HUDEP-2 (cell line): ENCODE measurements at regions not wholly inside any gene's neighbourhood (a gene's known extent, or its start where the extent isn't known, plus 50 kb on each side); places are given as distances from the start of the nearest gene placed in this dataset.
"Not testable (repeated sequence)": the region's sequence is repeated elsewhere in the genome, so short reads cannot be mapped to it uniquely, and the experiment has no call there.

Experiments used
- DNase-seq, 76 experiments: peaks; one replicate each; lab custom pipeline; 2025; ENCODE audit not compliant: unreplicated experiment in 76 of 76; lab: John Stamatoyannopoulos, UW

DNA sequence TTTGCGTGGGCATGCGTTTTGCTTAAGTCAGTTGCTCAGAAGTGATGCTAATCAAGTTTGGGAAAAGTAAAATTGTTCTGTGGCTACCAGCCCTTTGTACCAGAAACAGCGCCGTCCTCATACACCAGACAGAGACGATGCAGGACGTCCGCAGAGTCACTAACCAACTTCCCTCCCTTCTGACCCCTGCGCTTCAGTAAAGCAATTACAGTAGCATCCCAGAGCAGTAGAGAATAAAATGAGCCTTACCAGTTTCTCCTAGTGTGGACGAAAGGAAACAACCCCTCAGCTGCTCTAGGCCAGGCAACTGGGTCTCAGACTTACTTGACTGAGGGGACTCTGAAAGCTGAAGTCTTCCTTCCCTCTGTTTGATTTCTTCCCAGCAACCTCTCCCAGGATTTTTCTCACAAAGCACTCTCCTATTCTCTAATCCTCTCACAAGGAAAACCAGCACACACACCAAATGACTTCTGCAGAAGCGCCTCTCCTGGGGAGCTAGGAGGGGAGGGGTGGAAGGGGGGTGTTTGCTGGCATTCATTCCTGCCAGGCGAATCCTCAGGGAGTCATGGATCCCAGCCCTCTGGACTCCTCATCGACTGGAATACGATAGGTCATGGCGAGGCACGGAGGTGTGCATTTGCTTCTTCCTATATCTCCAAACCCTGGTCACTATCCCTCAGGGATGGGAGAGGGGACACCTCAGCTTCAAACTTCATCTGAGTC is 56.0 kb upstream of the MID1 start:
- no peak for DNase-seq

DNA sequence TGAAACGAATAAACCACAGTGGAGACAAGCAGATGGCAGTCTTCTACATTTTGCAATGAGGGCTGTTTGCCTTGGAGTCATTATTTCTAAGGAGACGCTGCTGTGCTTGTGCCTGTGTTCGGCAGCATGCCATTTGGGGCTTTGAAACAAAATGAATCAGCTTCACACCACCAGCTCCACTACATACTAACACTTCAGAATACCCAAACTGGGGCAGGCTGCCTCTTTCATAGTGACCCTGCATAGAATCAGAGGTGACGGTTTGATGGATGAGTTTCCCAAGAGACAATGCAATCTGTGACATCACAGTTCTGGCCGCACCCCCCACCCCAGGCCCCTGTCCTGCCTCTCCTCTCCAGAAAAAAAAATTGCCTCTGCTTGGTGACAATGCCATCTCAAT is 57.1 kb upstream of the MID1 start:
- DNase-seq: no peak

DNA sequence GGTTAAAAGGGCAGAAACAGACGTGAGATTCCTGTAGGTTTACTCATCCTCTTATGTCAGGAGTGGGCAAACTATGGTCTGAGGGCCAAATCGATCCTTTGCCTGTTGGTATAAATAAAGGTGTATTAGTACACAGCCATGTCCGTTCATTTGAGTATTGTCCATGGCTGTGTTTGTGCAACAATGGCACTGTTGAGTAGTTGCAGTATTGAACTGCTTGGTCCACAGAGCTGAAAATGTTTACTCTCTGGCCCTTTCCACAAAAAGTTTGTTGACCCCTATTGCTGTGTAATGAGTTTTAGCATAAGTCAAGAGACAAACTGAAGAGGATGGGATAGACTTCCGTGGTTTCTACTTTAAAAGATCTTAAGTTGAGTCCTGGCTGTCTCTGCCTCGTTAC is 59.0 kb upstream of the MID1 start:
- DNase-seq: no peak

DNA sequence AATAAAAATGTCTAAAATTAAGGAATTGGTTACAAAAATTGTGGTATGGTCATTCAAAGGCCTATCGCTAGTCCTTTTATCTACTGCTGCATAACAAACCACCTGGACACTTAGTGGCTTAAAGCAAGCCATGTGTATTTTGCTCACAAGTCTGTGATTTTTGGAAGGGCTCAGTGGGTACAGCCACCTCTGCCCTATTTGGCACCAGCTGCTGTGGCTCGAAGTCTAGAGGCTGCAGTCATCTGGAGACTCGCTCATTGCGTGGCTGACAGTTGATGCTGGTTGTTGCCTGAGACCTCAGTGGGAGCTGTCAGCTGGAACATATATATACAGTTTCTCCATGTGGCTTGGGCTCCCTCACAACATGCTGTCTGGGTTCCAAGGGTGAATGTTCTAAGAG is 60.8 kb upstream of the MID1 start:
- no peak for DNase-seq

- not testable (repeated sequence) for DNase-seq
Observed at GRCh38 chrX:10683631-10684030, 63.2 kb upstream of the MID1 start.

DNA sequence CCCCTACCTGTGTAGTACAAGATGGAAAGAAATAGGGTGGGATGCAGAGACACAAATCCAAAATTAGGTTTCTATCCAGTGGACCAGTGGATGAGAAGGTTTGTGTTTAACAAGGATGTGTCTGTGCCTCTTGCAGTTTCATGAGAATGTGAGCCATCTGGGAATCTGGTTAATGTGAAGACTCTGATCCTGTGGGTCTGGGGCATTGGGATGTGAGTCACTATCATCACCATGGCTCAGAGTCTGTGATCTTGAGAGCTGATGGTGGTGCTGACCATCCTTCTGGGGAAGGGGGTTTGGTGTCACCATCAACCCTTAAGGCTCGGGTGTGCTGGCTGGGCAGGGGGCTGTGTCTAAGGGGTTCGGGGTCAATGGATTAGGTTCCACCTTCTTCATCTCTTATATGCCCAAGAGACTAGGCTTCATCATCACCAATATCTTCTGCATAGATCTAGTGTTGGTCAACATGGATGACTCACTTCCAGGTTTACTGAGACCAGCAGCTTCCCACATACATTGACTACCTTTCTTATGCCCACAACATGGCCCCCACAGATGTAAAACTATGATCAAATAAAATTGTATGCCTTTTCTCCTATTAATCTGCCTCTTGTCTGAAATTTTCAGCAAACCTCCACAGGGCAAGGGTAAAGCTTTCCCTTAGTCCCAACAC is 65.7 kb upstream of the MID1 start:
- no peak for DNase-seq

DNA sequence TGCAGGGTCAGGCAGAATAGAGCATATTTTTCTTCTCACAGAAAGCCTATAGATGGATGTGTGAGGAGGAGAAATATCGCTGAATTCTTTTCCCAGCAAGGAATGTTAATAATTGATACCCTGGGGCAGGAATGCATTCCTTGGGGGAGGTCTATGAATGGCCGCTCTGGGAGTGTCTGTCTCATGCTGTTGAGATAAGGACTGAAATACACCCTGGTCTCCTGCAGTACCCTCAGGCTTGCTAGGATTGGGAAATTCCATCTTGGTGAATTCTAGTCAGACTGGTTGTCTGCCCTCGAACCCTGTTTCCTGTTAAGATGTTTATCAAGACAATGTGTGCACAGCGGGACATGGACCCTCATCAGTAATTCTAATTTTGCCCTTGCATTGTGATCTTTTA is 71.4 kb upstream of the MID1 start:
- DNase-seq: not testable (repeated sequence)

DNA sequence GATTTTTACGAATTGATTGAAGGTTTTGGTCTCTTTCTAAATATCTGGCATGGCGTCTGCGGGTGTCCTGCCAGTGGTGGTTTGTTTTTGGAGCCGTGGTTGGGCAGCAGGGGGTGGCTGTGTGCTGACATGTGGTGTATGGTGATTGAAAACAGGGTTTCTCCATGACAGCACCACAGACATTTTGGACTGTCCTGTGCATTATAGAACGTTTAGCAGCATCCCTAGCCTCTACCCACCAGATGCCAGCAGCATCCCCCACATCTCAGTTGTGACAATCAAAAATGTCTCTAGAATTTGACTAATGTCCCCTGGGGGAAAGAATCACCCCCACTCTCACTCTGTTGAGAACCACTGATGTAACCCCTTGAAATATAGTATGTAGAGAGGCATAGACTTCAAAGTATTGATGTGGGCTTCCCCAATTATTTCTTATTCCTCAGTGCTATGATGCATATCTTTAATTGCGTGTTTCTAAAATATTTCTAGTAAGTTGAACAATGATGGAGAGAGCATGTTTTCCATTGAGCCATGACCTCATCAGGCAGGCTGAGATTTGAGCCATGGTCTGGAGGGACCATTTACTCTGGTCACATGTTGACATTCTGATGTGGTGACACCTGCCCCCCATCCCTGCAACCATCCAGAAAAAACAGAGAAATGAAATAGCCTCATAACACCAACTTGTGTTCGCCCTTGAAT is 77.4 kb upstream of the MID1 start:
- no peak for DNase-seq

- no peak for DNase-seq
Observed at GRCh38 chrX:10698318-10698640, 77.9 kb upstream of the MID1 start.

- DNase-seq: no peak
Observed at GRCh38 chrX:10702031-10702430, 81.6 kb upstream of the MID1 start.

DNA sequence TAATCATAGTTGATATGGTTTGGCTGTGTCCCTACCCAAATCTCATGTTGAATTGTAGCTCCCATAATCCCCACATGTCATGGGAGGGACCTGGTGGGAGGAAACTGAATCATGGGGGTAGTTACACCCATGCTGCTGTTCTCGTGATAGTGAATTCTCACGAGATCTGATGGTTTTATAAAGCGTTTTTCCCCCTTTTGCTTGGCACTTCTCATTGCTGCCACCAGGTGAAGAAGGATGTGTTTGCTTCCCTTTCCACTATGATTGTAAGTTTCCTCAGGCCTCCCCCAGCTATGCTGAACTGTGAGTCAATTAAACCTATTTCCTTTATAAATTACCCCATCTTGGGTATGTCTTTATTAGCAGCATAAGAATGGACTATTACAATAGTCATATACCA is 86.0 kb upstream of the MID1 start:
- DNase-seq: not testable (repeated sequence)

DNA sequence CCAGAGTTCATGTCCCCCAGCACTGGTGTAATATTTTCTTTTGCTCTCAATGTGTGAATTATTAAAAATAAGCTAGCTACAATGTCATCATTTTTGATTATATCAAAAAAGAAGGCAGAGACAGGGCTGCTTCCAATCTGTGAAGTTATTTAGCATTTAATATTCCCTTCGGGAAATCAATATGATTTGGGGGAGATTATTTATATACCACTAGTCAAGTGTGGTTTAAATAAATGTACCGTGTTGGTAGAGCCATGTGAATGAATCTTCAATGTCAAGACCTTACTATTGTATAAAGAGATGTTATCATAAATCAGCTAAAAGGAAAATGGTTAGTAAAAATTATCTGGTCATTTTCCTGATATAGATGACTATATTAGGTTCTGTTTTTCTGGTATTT is 87.4 kb upstream of the MID1 start:
- DNase-seq: no peak

GRCh38 chrX:10709276-10709675 is 88.9 kb upstream of the MID1 start:
- no peak for DNase-seq

DNA sequence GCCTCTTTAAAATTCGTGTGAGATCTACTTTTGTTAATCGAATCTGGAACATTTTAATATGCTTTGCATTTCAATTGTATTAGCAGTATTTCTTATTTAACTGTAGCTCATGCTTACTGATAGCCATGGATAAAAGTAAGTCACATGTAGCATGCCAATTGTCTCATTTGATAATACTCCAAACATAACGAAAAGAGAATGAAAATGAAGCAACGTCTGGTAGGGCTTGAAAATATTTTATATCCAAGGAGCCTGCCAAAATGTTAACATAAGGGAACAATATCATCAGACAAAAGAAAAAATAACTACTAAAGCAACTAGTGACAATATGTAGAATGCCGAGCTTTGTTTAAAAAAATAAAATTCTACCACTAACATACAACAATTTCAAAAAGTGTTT is 94.1 kb upstream of the MID1 start:
- DNase-seq: no peak

GRCh38 chrX:10722851-10723250 is 102.5 kb upstream of the MID1 start:
- peak in 28 of 76 experiments; percentile 0 to 31 (median 6) for DNase-seq

DNA sequence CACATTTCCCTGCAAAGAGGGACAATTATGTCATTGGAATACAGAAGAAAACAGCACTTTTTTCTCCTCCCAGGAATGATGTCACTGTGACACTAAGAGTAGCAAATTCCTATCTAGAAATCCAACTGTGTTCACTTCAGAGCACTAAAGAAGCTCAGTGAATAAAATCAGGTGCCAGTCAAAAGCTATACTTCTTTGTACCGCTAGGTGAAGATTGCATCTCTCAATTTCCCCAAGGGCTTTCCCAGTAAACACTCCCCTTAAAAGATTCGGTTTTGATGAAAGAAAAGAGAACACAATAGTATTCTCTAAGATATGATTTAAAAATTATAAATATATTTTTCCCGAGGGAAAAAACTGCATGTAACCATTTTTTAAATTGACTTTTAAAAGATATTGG is 104.7 kb upstream of the MID1 start:
- peak in 2 of 76 experiments; percentile 0 to 2 for DNase-seq

- no peak for DNase-seq
Observed at GRCh38 chrX:10726647-10727046, 106.3 kb upstream of the MID1 start.

- DNase-seq: no peak
Observed at GRCh38 chrX:10728806-10729389, 108.5 kb upstream of the MID1 start.

GRCh38 chrX:10739426-10739825 is 119.0 kb upstream of the MID1 start:
- DNase-seq: no peak

GRCh38 chrX:10741003-10741402 is 120.6 kb upstream of the MID1 start:
- no peak for DNase-seq

- no peak for DNase-seq
Observed at GRCh38 chrX:10741550-10741949, 121.2 kb upstream of the MID1 start.

DNA sequence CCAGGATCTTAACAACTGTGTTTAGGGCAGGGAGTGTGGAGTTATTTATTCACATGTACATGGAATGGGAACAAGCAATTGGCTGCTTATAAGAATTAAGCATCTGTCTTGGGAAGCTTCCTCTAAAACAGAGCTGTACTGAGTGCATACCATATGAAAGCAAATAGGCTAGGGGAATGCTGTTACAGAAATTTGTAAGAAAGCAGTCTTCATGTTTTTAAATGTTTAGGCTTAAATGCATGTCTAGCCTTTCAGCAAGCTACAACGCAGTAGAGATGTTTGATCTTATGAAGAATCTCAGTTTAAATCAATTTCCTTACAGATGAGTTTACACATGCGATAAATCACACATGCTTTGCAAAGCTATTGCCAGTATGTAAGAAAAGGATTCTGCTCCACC is 123.1 kb upstream of the MID1 start:
- no peak for DNase-seq
